EL (cell line): ENCODE measurements at regions not wholly inside any gene's neighbourhood (a gene's known extent, or its start where the extent isn't known, plus 50 kb on each side); places are given as distances from the start of the nearest gene placed in this dataset.

Source experiments
- DNase-seq: peaks from one replicate; pipeline ENCODE4 v3.0.0-alpha.2; 2016

GRCh38 chr5:39494534-39494933 is 69.8 kb upstream of the DAB2 start:
- no peak for DNase-seq

- DNase-seq: peak; percentile 29
Observed at GRCh38 chr5:39494107-39494510, 69.3 kb upstream of the DAB2 start.

DNA sequence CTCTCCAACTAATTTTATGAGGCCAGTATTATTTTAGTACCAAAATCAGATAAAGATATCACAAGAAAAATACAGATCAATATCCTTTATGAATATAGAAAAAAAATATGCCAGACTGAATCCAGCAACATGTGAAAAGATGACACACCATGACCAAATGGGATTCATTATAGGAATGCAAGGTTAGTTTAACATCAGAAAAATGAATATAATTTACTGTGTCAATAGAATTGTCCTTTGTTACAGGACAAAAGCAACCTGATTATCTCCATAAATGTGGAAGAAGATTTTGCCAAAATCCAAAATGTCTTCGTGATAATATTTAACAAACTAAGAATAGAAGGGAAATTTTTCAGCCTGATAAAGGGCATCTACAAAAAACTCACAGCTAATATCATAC is 66.4 kb upstream of the DAB2 start:
- DNase-seq: no peak

DNA sequence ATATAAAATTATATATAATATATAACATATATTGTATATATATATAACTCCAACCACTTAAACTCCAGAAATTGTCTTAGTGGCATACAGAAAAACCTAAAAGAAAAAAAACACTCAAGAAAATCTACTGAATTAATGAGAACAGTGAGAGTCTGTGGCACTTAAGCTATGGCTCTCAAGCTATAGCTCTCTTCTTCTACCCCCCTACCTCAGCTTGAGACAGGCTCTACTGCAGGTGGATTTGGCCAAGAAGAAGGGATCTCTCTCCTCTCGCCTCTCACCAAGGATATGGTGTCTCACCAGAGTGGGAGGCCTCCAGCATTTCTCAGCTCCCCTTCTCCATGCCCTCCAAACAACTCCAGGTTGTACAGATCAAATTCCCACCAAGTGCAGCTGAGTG is 64.5 kb upstream of the DAB2 start:
- DNase-seq: no peak

DNA sequence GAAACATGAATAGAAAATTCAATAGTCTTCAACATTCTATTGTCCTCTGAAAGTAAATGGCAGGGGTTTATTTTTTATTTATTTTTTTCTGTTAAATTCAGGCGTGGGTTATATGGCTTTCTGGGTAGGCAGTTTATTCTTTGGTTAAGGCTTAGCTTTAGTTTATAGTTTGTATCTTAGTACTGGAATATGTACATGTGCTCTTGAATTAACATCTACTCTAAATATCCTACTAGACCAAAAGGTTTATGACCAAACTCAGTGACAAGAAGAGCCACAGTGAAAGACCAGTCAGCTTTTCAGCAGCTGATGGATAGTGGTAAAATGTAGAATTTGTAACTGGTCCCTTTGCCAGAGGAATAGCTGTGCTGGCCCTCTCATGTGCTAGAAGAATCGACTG is 62.0 kb upstream of the DAB2 start:
- no peak for DNase-seq

- no peak for DNase-seq
Observed at GRCh38 chr5:39486361-39486760, 61.6 kb upstream of the DAB2 start.

DNA sequence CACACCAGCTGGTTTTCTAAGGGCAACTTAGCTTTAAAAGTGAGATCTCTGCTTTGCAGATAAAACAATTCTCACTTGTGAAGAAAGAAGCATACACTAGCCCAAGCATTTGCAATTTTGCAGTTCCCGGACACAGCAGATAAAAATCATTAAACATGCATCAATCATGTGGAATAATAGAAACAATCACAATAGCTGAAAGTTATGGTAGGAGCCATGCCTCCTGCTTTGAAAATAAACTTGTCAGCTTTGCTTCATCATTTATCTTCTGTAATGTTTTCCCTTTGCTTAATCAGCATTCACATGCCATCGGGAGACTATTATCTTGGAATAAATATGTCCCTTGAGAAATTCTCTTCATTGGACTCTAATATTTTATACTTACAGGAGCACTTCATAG is 60.3 kb upstream of the DAB2 start:
- DNase-seq: no peak

DNA sequence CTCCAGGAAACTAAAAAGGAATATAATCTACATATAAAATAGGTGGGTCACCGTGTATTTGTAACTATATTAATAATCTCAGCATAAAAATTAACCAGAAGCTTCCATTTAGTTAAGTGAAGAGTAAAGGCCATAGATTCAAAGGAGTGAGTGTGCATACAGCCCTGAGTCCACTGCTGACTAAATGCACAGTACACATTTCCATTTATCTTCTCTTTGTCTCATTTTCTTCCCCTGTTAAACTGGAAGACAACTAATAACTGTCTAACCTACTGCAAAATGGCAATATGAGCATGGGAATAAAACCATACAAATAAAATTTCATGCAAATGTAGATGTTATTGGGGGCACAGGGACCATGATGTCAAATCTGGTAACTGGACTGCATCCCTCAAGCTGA is 59.9 kb upstream of the DAB2 start:
- DNase-seq: no peak

- no peak for DNase-seq
Observed at GRCh38 chr5:39482098-39482497, 57.3 kb upstream of the DAB2 start.

DNA sequence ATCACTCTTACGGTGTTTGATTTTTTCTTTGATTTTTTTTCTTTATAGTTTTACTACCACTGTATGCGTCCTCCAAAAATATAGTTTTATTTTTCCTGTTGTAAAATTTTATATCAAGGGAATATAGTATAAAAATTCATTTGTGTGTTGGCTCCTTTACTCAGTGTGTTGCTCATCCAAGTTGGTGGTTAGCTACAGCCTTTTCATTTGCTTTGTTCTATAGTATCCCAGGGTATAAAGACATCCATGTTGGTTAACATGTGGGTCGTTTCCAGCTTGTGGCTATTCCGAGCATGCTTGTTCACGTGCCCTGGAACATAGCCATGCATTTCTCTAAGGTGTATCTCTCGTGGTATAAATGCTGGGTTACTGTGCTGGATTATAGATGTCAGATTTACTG is 54.8 kb upstream of the DAB2 start:
- DNase-seq: no peak

GRCh38 chr5:39478863-39479262 is 54.1 kb upstream of the DAB2 start:
- DNase-seq: no peak

- no peak for DNase-seq
Observed at GRCh38 chr5:39476843-39477220, 52.1 kb upstream of the DAB2 start.

DNA sequence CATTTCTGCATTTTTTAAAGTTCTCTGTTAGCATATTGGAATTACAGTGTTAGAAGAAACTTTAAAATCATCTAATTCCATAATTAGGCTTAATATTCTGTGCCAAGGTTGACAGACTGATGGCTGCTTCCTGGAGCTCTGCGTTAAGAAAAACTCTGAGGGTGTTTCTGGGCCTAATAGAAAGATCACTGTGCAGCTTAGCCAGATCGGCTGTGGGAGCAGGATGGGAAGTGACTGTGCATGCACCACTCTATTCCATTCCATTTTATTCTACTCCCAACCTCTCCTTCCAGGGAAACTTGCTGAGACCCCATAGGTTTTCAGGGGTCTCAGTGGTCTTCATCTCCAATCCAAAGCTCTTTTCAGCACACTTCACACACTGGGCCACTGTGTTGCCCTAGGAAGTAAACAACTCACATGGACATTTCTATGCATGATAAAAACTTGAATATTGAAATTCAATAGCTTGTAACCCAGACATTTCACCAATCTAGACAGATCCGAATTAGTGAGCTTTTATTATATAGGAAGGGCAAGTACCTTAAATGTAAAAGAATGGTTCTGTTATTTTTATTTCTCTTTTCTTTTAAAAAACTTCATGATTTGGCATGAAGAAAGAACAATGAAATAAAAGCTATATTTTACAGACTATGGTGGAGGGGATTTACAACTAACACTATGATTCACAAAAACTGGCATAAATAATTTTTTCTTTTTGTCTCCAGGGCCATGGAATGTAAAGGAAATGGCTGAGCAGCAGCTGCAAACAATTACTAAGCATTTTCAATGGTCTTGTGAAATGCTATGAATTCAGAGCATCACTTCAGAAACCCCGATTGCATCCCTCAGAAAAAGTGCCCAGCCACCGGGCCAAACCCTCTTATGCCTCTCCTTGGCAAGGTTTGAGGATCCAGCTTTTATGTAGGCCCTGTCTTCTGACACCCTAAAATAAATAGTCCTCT is 51.4 kb upstream of the DAB2 start:
- peak; percentile 78 for DNase-seq

- no peak for DNase-seq
Observed at GRCh38 chr5:39475159-39475571, 50.4 kb upstream of the DAB2 start.
